HEK293 (cell line): ENCODE measurements at regions not wholly inside any gene's neighbourhood (a gene's known extent, or its start where the extent isn't known, plus 50 kb on each side); places are given as distances from the start of the nearest gene placed in this dataset.
A peak's percentile ranks its signal among the peaks of the same experiment; 100 is the strongest.

ENCODE experiments used
- CTCF ChIA-PET: fragments of 350-600 bp; formaldehyde crosslinking; extraction: SDS; loops from one replicate; lab custom pipeline; 2021; ENCODE audit warnings: antibody characterized with exemption; lab: Yijun Ruan, JAX
- POLR2A ChIA-PET: fragments of 300-600 bp; formaldehyde crosslinking; extraction: SDS; loops from one replicate; lab custom pipeline; 2020; ENCODE audit warnings: antibody characterized with exemption, inconsistent platforms; lab: Yijun Ruan, JAX
- H3K27ac ChIP-seq: fragments of 200-500 bp; sonication (Bioruptor generic); 2 replicates; pipeline ENCODE4 v1.5.1; 2014; ENCODE audit warnings: low read depth, low read length, control low read depth, inconsistent platforms; ENCODE audit errors: extremely low read depth
- H3K36me3 ChIP-seq, 2 experiments: fragments of 200-500 bp in 1 of 2; sonication (Bioruptor generic) in 1 of 2; 1 replicate in 1 of 2; 2 replicates in 1 of 2; pipeline ENCODE4 v1.5.1; 2014 to 2017; ENCODE audit warnings: inconsistent platforms in 2 of 2, low read length in 2 of 2; ENCODE audit not compliant: control insufficient read depth in 2 of 2, insufficient read depth in 1 of 2
- H3K4me1 ChIP-seq: fragments of 200-500 bp; sonication (Bioruptor generic); 2 replicates; pipeline ENCODE4 v1.5.1; 2014; ENCODE audit warnings: mild to moderate bottlenecking, low read length, inconsistent platforms; ENCODE audit not compliant: control insufficient read depth, insufficient read depth
- H3K4me3 ChIP-seq: 2 replicates; pipeline ENCODE4 v1.5.1; 2011; ENCODE audit warnings: low read depth, mild to moderate bottlenecking, control low read depth, low read length, moderate library complexity
- H3K9me3 ChIP-seq: fragments of 200-500 bp; sonication (Bioruptor generic); 2 replicates; pipeline ENCODE4 v1.5.1; 2014; ENCODE audit warnings: low read depth, low read length, inconsistent platforms; ENCODE audit not compliant: control insufficient read depth, insufficient read depth
- GLIS1 ChIP-seq: fragments of 450-650 bp; formaldehyde crosslinking; IDR thresholded peaks from 2 replicates; pipeline ENCODE4 v1.5.1; 2016; ENCODE audit warnings: missing biosample characterization, missing genetic modification characterization
- KLF10 ChIP-seq: fragments of 450-650 bp; IDR thresholded peaks from 2 replicates; pipeline ENCODE4 v1.5.1; 2018; ENCODE audit warnings: missing biosample characterization, mild to moderate bottlenecking, missing genetic modification characterization
- PRDM1 ChIP-seq: fragments of 450-650 bp; formaldehyde crosslinking; IDR thresholded peaks from 2 replicates; pipeline ENCODE4; 2016; ENCODE audit warnings: missing biosample characterization, missing genetic modification characterization
- SCRT2 ChIP-seq: fragments of 450-650 bp; formaldehyde crosslinking; IDR thresholded peaks from 2 replicates; pipeline ENCODE4 v1.5.1; 2016; ENCODE audit warnings: missing biosample characterization, missing genetic modification characterization
- SP7 ChIP-seq: fragments of 450-650 bp; formaldehyde crosslinking; IDR thresholded peaks from 2 replicates; pipeline ENCODE4 v1.5.1; 2016; ENCODE audit warnings: missing biosample characterization, missing genetic modification characterization
- ZBTB20 ChIP-seq: fragments of 450-650 bp; formaldehyde crosslinking; IDR thresholded peaks from 2 replicates; pipeline ENCODE4 v1.5.1; 2016; ENCODE audit warnings: missing biosample characterization, missing genetic modification characterization
- ZNF2 ChIP-seq: fragments of 450-650 bp; formaldehyde crosslinking; IDR thresholded peaks from 2 replicates; pipeline ENCODE4 v1.5.1; 2016; ENCODE audit warnings: missing biosample characterization, missing genetic modification characterization
- ZNF23 ChIP-seq: fragments of 450-650 bp; formaldehyde crosslinking; IDR thresholded peaks from 2 replicates; pipeline ENCODE4 v1.5.1; 2016; ENCODE audit warnings: missing biosample characterization, missing genetic modification characterization, borderline replicate concordance
- ZNF239 ChIP-seq: fragments of 450-650 bp; formaldehyde crosslinking; IDR thresholded peaks from 2 replicates; pipeline ENCODE4 v1.5.1; 2016; ENCODE audit warnings: missing biosample characterization, missing genetic modification characterization
- ZNF394 ChIP-seq: fragments of 450-650 bp; formaldehyde crosslinking; IDR thresholded peaks from 2 replicates; pipeline ENCODE4 v1.5.1; 2016; ENCODE audit warnings: missing biosample characterization, missing genetic modification characterization, mild to moderate bottlenecking, moderate library complexity, borderline replicate concordance
- ZNF510 ChIP-seq: fragments of 450-650 bp; formaldehyde crosslinking; IDR thresholded peaks from 2 replicates; pipeline ENCODE4 v1.5.1; 2018; ENCODE audit warnings: mild to moderate bottlenecking, missing genetic modification characterization, missing biosample characterization; ENCODE audit not compliant: insufficient replicate concordance
- ZNF530 ChIP-seq: fragments of 450-650 bp; formaldehyde crosslinking; IDR thresholded peaks from 2 replicates; pipeline ENCODE4 v1.5.1; 2016; ENCODE audit warnings: low read depth, missing biosample characterization, missing genetic modification characterization
- ZNF610 ChIP-seq: fragments of 450-650 bp; formaldehyde crosslinking; IDR thresholded peaks from 2 replicates; pipeline ENCODE4 v1.5.1; 2016; ENCODE audit warnings: missing biosample characterization, missing genetic modification characterization, borderline replicate concordance
- ZNF654 ChIP-seq: fragments of 450-650 bp; formaldehyde crosslinking; IDR thresholded peaks from 2 replicates; pipeline ENCODE4 v1.5.1; 2016; ENCODE audit warnings: low read depth, missing biosample characterization, missing genetic modification characterization
- ZNF660 ChIP-seq: fragments of 450-650 bp; IDR thresholded peaks from 2 replicates; pipeline ENCODE4 v1.5.1; 2018; ENCODE audit warnings: missing biosample characterization, mild to moderate bottlenecking, missing genetic modification characterization
- ZNF837 ChIP-seq: fragments of 450-650 bp; formaldehyde crosslinking; IDR thresholded peaks from 2 replicates; pipeline ENCODE4 v1.5.1; 2016; ENCODE audit warnings: missing biosample characterization, missing genetic modification characterization
- TF ChIP-seq, protein P1 (sequence below): IDR thresholded peaks from 2 replicates; pipeline ENCODE4 v1.6.1; 2011; ENCODE audit warnings: mild to moderate bottlenecking, low read depth, low read length, borderline replicate concordance
- TF ChIP-seq, protein P2 (sequence below): fragments of 450-650 bp; formaldehyde crosslinking; IDR thresholded peaks from 2 replicates; pipeline ENCODE4 v1.5.1; 2016; ENCODE audit warnings: missing biosample characterization, missing genetic modification characterization
- TF ChIP-seq, protein P3 (sequence below): fragments of 450-650 bp; formaldehyde crosslinking; conservative IDR thresholded peaks from 2 replicates; pipeline ENCODE4 v1.5.1; 2016; ENCODE audit warnings: low read depth, missing biosample characterization, missing genetic modification characterization

DNA sequence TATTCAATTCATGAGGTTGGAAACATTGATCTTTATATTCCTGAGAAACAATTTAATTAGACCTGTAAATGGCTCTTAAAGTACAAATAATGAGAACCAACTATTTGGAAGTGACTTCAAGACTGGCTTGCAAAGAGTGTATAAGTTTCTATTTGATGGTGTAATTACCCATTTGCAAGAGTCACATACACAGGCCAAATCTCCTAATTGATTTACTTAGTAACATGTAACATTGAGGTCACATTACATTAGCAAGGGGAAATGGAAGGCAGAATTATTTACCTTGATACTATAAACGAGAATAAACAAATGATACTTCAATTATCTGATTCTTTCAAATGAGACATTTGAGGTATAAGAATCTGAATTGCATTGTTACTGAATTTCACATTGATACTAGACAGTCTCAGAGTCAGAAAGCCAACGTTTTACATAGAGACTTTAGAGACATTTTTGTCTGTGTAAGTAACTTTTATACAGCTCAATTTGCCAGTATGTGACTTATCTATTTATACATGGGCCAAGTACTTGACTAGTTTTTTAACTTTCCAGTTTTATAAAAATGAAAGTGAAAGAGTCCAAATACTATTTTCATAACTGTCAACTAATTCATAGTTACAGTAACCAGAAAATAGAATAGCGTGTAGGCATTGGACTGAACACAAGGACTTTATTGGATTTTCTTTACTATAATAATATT is 95.6 kb upstream of the RFC3 start:
- no peaks in the 10 kb centered on the region for H3K36me3 ChIP-seq
- H3K27ac ChIP-seq = no peak overlapping the region
- no peaks in the 10 kb centered on the region for H3K9me3 ChIP-seq
- POLR2A ChIA-PET = no interaction called here
- H3K4me1 ChIP-seq = no peaks in the 10 kb centered on the region
- TF ChIP-seq ZNF394 (tag by site-specific recombination) (no peak), GLIS1 (tag by site-specific recombination) (no peak), ZNF510 (tag by site-specific recombination) (no peak), ZNF837 (tag by site-specific recombination) (no peak), KLF10 (tag by site-specific recombination) (no peak)
- TF ChIP-seq, protein P1, sequence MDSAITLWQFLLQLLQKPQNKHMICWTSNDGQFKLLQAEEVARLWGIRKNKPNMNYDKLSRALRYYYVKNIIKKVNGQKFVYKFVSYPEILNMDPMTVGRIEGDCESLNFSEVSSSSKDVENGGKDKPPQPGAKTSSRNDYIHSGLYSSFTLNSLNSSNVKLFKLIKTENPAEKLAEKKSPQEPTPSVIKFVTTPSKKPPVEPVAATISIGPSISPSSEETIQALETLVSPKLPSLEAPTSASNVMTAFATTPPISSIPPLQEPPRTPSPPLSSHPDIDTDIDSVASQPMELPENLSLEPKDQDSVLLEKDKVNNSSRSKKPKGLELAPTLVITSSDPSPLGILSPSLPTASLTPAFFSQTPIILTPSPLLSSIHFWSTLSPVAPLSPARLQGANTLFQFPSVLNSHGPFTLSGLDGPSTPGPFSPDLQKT = no peak
- CTCF ChIA-PET = interaction anchor here (0.5 to 1.9 kb wide), 5 partner anchors 13 to 1081 kb away, joined by 3 to 5 read pairs (median 3); no protein-coding TSS in a partner anchor
- no peak overlapping the region for H3K4me3 ChIP-seq

DNA sequence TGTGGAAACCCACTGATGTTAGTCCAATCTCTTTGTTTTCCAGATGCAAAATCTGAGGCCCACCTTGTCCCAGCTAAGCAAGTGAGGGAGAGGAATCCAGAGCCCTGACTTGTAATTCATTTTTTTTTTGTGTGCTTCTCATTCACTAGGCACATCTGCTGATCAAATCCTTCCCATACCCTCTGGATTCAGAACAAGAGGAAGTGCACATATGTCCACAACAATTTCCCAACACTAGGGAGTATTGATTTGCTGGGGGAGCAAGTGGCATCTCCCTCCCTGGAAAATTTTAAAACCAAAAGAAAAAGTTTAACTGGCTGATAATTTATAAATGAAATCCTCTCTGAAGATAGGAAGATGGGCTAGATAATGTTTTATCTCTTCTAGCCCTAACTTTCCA is 94.6 kb upstream of the RFC3 start:
- H3K4me3 ChIP-seq = no peak overlapping the region
- CTCF ChIA-PET = interaction anchor here (0.6 to 2.5 kb wide), 16 partner anchors 12 to 1298 kb away, joined by 3 to 10 read pairs (median 4); no protein-coding TSS in a partner anchor
- TF ChIP-seq ZNF610 (tag by site-specific recombination) = no peak
- 0 out of 2 replicates have a peak, but pooled peaks have one; percentile 28 for TF ChIP-seq ZBTB20 (tag by site-specific recombination)
- POLR2A ChIA-PET = no interaction called here
- no peaks in the 10 kb centered on the region for H3K4me1 ChIP-seq
- no peaks in the 10 kb centered on the region for H3K36me3 ChIP-seq
- no peaks in the 10 kb centered on the region for H3K9me3 ChIP-seq
- H3K27ac ChIP-seq = no peak overlapping the region

DNA sequence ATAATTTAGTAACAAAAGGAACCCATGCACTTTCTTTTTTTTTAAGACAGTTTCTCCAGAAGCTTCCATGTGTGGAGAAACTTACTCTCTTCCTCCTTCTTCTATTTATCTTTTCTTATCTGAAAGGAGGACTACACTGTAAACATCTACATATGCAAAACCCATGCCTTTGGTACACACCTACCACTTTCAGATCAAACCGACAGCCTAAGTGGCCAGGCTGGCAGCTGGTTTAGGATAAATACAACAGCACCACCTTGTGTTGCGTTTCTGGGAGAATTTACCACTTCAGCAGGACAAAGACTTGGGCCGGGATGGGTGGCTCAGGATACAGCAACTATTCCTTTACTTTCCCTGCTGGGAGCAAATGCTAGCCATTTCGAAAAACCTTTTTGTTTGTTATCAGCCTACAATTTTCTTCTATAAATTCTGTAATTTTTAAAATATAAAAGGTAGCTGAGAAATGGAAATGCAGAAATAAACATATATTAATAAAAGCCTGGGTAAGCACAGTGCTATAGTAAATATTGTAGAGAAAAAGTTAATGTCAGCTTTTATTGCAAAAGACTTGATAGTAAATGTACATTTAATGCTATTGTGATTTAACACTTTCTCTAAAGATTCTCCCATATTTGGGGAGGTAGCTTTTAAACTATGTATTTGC is 94.0 kb upstream of the RFC3 start:
- POLR2A ChIA-PET = no interaction called here
- H3K4me3 ChIP-seq = no peak overlapping the region
- TF ChIP-seq PRDM1 (tag by site-specific recombination) (peak; percentile 91), SP7 (tag by site-specific recombination) (0 out of 2 replicates have a peak, but pooled peaks have one; percentile 33), ZNF2 (tag by site-specific recombination) (peak; percentile 88; the same call in 1 of the 2 replicates), ZNF530 (tag by site-specific recombination) (no peak), ZNF239 (no peak), ZNF660 (tag by site-specific recombination) (0 out of 2 replicates have a peak, but pooled peaks have one; percentile 73), ZNF654 (tag by site-specific recombination) (peak; percentile 96), SCRT2 (tag by site-specific recombination) (no peak), ZNF23 (tag by site-specific recombination) (no peak)
- TF ChIP-seq, protein P2, sequence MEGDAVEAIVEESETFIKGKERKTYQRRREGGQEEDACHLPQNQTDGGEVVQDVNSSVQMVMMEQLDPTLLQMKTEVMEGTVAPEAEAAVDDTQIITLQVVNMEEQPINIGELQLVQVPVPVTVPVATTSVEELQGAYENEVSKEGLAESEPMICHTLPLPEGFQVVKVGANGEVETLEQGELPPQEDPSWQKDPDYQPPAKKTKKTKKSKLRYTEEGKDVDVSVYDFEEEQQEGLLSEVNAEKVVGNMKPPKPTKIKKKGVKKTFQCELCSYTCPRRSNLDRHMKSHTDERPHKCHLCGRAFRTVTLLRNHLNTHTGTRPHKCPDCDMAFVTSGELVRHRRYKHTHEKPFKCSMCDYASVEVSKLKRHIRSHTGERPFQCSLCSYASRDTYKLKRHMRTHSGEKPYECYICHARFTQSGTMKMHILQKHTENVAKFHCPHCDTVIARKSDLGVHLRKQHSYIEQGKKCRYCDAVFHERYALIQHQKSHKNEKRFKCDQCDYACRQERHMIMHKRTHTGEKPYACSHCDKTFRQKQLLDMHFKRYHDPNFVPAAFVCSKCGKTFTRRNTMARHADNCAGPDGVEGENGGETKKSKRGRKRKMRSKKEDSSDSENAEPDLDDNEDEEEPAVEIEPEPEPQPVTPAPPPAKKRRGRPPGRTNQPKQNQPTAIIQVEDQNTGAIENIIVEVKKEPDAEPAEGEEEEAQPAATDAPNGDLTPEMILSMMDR (tag by site-specific recombination) = peak; percentile 75
- TF ChIP-seq, protein P3, sequence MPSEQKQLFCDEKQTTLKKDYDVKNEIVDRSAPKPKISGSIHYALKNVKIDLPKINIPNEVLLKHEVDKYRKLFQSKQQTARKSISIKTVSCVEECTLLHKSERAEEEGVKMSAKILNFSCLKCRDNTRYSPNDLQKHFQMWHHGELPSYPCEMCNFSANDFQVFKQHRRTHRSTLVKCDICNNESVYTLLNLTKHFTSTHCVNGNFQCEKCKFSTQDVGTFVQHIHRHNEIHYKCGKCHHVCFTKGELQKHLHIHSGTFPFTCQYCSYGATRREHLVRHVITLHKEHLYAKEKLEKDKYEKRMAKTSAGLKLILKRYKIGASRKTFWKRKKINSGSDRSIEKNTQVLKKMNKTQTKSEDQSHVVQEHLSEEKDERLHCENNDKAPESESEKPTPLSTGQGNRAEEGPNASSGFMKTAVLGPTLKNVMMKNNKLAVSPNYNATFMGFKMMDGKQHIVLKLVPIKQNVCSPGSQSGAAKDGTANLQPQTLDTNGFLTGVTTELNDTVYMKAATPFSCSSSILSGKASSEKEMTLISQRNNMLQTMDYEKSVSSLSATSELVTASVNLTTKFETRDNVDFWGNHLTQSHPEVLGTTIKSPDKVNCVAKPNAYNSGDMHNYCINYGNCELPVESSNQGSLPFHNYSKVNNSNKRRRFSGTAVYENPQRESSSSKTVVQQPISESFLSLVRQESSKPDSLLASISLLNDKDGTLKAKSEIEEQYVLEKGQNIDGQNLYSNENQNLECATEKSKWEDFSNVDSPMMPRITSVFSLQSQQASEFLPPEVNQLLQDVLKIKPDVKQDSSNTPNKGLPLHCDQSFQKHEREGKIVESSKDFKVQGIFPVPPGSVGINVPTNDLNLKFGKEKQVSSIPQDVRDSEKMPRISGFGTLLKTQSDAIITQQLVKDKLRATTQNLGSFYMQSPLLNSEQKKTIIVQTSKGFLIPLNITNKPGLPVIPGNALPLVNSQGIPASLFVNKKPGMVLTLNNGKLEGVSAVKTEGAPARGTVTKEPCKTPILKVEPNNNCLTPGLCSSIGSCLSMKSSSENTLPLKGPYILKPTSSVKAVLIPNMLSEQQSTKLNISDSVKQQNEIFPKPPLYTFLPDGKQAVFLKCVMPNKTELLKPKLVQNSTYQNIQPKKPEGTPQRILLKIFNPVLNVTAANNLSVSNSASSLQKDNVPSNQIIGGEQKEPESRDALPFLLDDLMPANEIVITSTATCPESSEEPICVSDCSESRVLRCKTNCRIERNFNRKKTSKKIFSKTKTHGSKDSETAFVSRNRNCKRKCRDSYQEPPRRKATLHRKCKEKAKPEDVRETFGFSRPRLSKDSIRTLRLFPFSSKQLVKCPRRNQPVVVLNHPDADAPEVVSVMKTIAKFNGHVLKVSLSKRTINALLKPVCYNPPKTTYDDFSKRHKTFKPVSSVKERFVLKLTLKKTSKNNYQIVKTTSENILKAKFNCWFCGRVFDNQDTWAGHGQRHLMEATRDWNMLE (tag by site-specific recombination) = no peak
- no peak overlapping the region for H3K27ac ChIP-seq
- CTCF ChIA-PET = interaction anchor here (0.5 to 2.5 kb wide), 25 partner anchors 12 to 1136 kb away, joined by 3 to 10 read pairs (median 3); no protein-coding TSS in a partner anchor
- no peaks in the 10 kb centered on the region for H3K9me3 ChIP-seq
- H3K4me1 ChIP-seq = no peaks in the 10 kb centered on the region
- H3K36me3 ChIP-seq = no peaks in the 10 kb centered on the region
